Osteoblast (primary cell): ENCODE measurements at regions not wholly inside any gene's neighbourhood (a gene's known extent, or its start where the extent isn't known, plus 50 kb on each side); places are given as distances from the start of the nearest gene placed in this dataset.

Experiments used
- DNase-seq: peaks from one replicate; pipeline ENCODE4 v3.0.0; 2011; ENCODE audit warnings: low spot score, mixed read lengths; ENCODE audit not compliant: insufficient read length; ENCODE audit errors: missing footprints
- H2AFZ ChIP-seq: 2 replicates; pipeline ENCODE4 v1.6.0; 2011; ENCODE audit warnings: mild to moderate bottlenecking, low read length
- H3K27ac ChIP-seq: 2 replicates; pipeline ENCODE4 v1.5.1; 2011; ENCODE audit warnings: mild to moderate bottlenecking, low read depth, low read length, moderate library complexity
- H3K27me3 ChIP-seq: 2 replicates; pipeline ENCODE4 v1.6.0; 2012; ENCODE audit warnings: mild to moderate bottlenecking, control low read depth, inconsistent platforms, low read length, moderate library complexity; ENCODE audit not compliant: insufficient read depth
- H3K36me3 ChIP-seq: 2 replicates; pipeline ENCODE4 v1.5.1; 2011; ENCODE audit warnings: mild to moderate bottlenecking, low read length, control low read depth, moderate library complexity; ENCODE audit not compliant: insufficient read depth
- H3K4me1 ChIP-seq: 2 replicates; pipeline ENCODE4 v1.5.1; 2011; ENCODE audit warnings: mild to moderate bottlenecking, low read length, control low read depth, moderate library complexity; ENCODE audit not compliant: insufficient read depth
- H3K4me2 ChIP-seq: 2 replicates; pipeline ENCODE4 v1.6.0; 2011; ENCODE audit warnings: mild to moderate bottlenecking, low read length; ENCODE audit not compliant: insufficient read depth
- H3K4me3 ChIP-seq: fragments of 200-600 bp; sonication (generic); 3 replicates; pipeline ENCODE4 v1.5.1; 2012; ENCODE audit warnings: mild to moderate bottlenecking, low read length, inconsistent platforms; ENCODE audit not compliant: insufficient read depth
- H3K79me2 ChIP-seq: 2 replicates; pipeline ENCODE4 v1.6.0; 2012; ENCODE audit warnings: mild to moderate bottlenecking, low read length, control low read depth, inconsistent platforms; ENCODE audit not compliant: insufficient read depth
- H3K9me3 ChIP-seq: 2 replicates; pipeline ENCODE4 v1.5.1; 2011; ENCODE audit warnings: low read depth, low read length, control low read depth
- H4K20me1 ChIP-seq: 2 replicates; pipeline ENCODE4 v1.6.0; 2012; ENCODE audit warnings: mild to moderate bottlenecking, low read length, control low read depth; ENCODE audit not compliant: insufficient read depth
- CTCF ChIP-seq: IDR thresholded peaks from 2 replicates; pipeline ENCODE4 v1.5.1; 2011; ENCODE audit warnings: mild to moderate bottlenecking, low read depth, low read length, moderate library complexity; ENCODE audit errors: extremely low read depth

- Histone ChIP-seq H3K36me3 (no peaks in the 10 kb centered on the region), H3K27ac (no peak overlapping the region), H3K4me2 (no peak overlapping the region), H3K4me3 (no peak overlapping the region), H3K79me2 (no peaks in the 10 kb centered on the region), H3K4me1 (peaks cover 35% of the 10 kb centered on the region), H3K9me3 (no peaks in the 10 kb centered on the region), H3K27me3 (peaks cover 1% of the 10 kb centered on the region), H2AFZ (no peak overlapping the region), H4K20me1 (no peaks in the 10 kb centered on the region)
- no peak for DNase-seq
- TF ChIP-seq CTCF, result no peak
Measured at GRCh38 chr2:105490956-105491355, 92.1 kb upstream of the FHL2 start.

GRCh38 chr2:105490204-105490603, 91.4 kb upstream of the FHL2 start:
- Histone ChIP-seq H3K27me3 (no peaks in the 10 kb centered on the region), H3K27ac (no peak overlapping the region)
- TF ChIP-seq CTCF, result no peak

GRCh38 chr2:105489168-105489878, 90.5 kb upstream of the FHL2 start:
- Histone ChIP-seq H4K20me1 (no peaks in the 10 kb centered on the region), H3K27ac (no peak overlapping the region), H3K9me3 (no peaks in the 10 kb centered on the region), H2AFZ (no peak overlapping the region), H3K36me3 (no peaks in the 10 kb centered on the region), H3K27me3 (no peaks in the 10 kb centered on the region), H3K79me2 (no peaks in the 10 kb centered on the region), H3K4me3 (no peak overlapping the region), H3K4me1 (peaks cover 35% of the 10 kb centered on the region), H3K4me2 (no peak overlapping the region)
- no peak for TF ChIP-seq CTCF
- DNase-seq, result no peak

More at GRCh38 chr2:105490204-105490603, 91.4 kb upstream of the FHL2 start:
- no peak overlapping the region for H3K4me3 ChIP-seq
- peak overlapping the region; percentile 0 for H2AFZ ChIP-seq
- no peaks in the 10 kb centered on the region for H3K36me3 ChIP-seq
- no peak overlapping the region for H3K4me2 ChIP-seq
- H3K9me3 ChIP-seq, result no peaks in the 10 kb centered on the region
- H3K4me1 ChIP-seq, result peaks cover 35% of the 10 kb centered on the region
- no peaks in the 10 kb centered on the region for H4K20me1 ChIP-seq
- no peaks in the 10 kb centered on the region for H3K79me2 ChIP-seq
- DNase-seq, result no peak

GRCh38 chr2:105488285-105488684, 89.4 kb upstream of the FHL2 start:
- Histone ChIP-seq H3K4me1 (peaks cover 35% of the 10 kb centered on the region), H3K9me3 (no peaks in the 10 kb centered on the region), H3K4me3 (no peak overlapping the region), H3K27ac (peak overlapping the region; percentile 94), H3K27me3 (no peaks in the 10 kb centered on the region), H3K79me2 (no peaks in the 10 kb centered on the region), H3K4me2 (no peak overlapping the region), H2AFZ (no peak overlapping the region), H4K20me1 (no peaks in the 10 kb centered on the region), H3K36me3 (no peaks in the 10 kb centered on the region)
- no peak for TF ChIP-seq CTCF
- no peak for DNase-seq
